K562 (cell line): ENCODE measurements at regions not wholly inside any gene's neighbourhood (a gene's known extent, or its start where the extent isn't known, plus 50 kb on each side); places are given as distances from the start of the nearest gene placed in this dataset.

Experiments used
- ATAC-seq: fragments of 200-7000 bp; cut with Tn5 transposase; 3 replicates; pipeline ENCODE4 v1.9.1; 2020; ENCODE audit warnings: moderate library complexity
- BruUV-seq: library from RNA; stranded (reverse); fragments of 400-500 nt; replicated peaks from 2 replicates; lab custom pipeline; 2021; lab: Mats Ljungman, UMichigan
- CTCF ChIA-PET: fragments of 300-600 bp; formaldehyde crosslinking; extraction: SDS; loops from one replicate; lab custom pipeline; 2021; ENCODE audit warnings: low intra/inter-chr PET ratio; lab: Yijun Ruan, JAX
- POLR2A ChIA-PET: fragments of 300-600, 350-650 bp; sonication (Branson Sonifier 250); formaldehyde crosslinking; extraction: SDS; loops from one replicate; lab custom pipeline; 2021; ENCODE audit warnings: antibody characterized with exemption, inconsistent platforms; lab: Yijun Ruan, JAX
- DNase-seq, 4 experiments: peaks; one replicate each; pipeline versions ENCODE4 v3.0.0 to v3.0.0-alpha.2; 2011 to 2018; ENCODE audit warnings: low spot score in 3 of 4, mixed read lengths in 3 of 4; ENCODE audit errors: extremely low read depth in 1 of 4
- FAIRE-seq: peaks from 2 replicates; lab custom pipeline; 2011; peaks lifted over from hg19 to GRCh38; lab: Jason Lieb, UNC
- H2AFZ ChIP-seq: 2 replicates; pipeline ENCODE4 v1.6.0; 2011; ENCODE audit warnings: low read depth, low read length, control low read depth, inconsistent platforms
- H3K27ac ChIP-seq: fragments of 200-600 bp; 3 replicates; pipeline ENCODE4 v1.8.0; 2011; ENCODE audit warnings: low read depth, mild to moderate bottlenecking, control low read depth, inconsistent platforms, low read length, moderate library complexity, mixed read lengths; ENCODE audit errors: extremely low read depth
- H3K27me3 ChIP-seq, 2 experiments: fragments of 300-600 bp in 1 of 2; 2 replicates in 1 of 2; 3 replicates in 1 of 2; pipeline versions ENCODE4 v1.6.0 to v1.8.0; 2011; ENCODE audit warnings: inconsistent platforms in 2 of 2, low read length in 2 of 2, mild to moderate bottlenecking in 1 of 2, mixed read lengths in 1 of 2, moderate library complexity in 1 of 2; ENCODE audit not compliant: control insufficient read depth in 2 of 2, insufficient read depth in 2 of 2
- H3K36me3 ChIP-seq: fragments of 300-600 bp; 3 replicates; pipeline ENCODE4 v1.8.0; 2011; ENCODE audit warnings: mild to moderate bottlenecking, low read length, inconsistent platforms; ENCODE audit not compliant: control insufficient read depth, insufficient read depth
- H3K4me1 ChIP-seq, 2 experiments: fragments of 200-600 bp in 1 of 2; replicated peaks in 1 of 2; 2 replicates in 1 of 2; 3 replicates in 1 of 2; pipeline versions ENCODE4 v1.5.1 to v1.8.0; 2011; ENCODE audit warnings: inconsistent platforms in 2 of 2, low read length in 2 of 2, mild to moderate bottlenecking in 1 of 2, mixed read lengths in 1 of 2, moderate library complexity in 1 of 2; ENCODE audit not compliant: control insufficient read depth in 2 of 2, insufficient read depth in 2 of 2
- H3K4me2 ChIP-seq: 2 replicates; pipeline ENCODE4 v1.6.1; 2011; ENCODE audit warnings: low read length, control low read depth, inconsistent platforms, mixed read lengths; ENCODE audit not compliant: insufficient read depth
- H3K4me3 ChIP-seq: fragments of 200-600 bp; sonication (generic), shearing (Covaris generic); 2 replicates; pipeline ENCODE4 v1.5.1; 2016; ENCODE audit warnings: control low read depth, inconsistent platforms
- H3K79me2 ChIP-seq: fragments of 200-600 bp; 3 replicates; pipeline ENCODE4 v1.8.0; 2011; ENCODE audit warnings: low read length, inconsistent platforms; ENCODE audit not compliant: control insufficient read depth, insufficient read depth
- H3K9ac ChIP-seq, 2 experiments: 2 replicates each; pipeline versions ENCODE4 v1.6.0 to v1.6.1; 2011; ENCODE audit warnings: low read depth in 2 of 2, low read length in 2 of 2, control low read depth in 1 of 2, inconsistent platforms in 1 of 2, mild to moderate bottlenecking in 1 of 2, mixed read lengths in 1 of 2; ENCODE audit not compliant: insufficient read depth in 1 of 2
- H3K9me1 ChIP-seq: one replicate; pipeline ENCODE4 v1.6.0; 2011; ENCODE audit warnings: inconsistent platforms, mild to moderate bottlenecking, low read length, moderate library complexity; ENCODE audit not compliant: control insufficient read depth, insufficient read depth
- H3K9me3 ChIP-seq: replicated peaks from 2 replicates; pipeline ENCODE4 v1.5.1; 2011; ENCODE audit warnings: low read depth, low read length, inconsistent platforms; ENCODE audit not compliant: control insufficient read depth, insufficient read depth
- H4K20me1 ChIP-seq: replicated peaks from 2 replicates; pipeline ENCODE4 v1.6.1; 2011; ENCODE audit warnings: low read length, inconsistent platforms, mixed read lengths; ENCODE audit not compliant: control insufficient read depth, insufficient read depth
- ARID2 ChIP-seq: fragments of 450-650 bp; IDR thresholded peaks from 2 replicates; pipeline ENCODE4 v1.6.1; 2017; ENCODE audit warnings: antibody characterized with exemption, mild to moderate bottlenecking
- BCOR ChIP-seq: fragments of 450-650 bp; IDR thresholded peaks from 2 replicates; pipeline ENCODE4 v1.6.1; 2016
- DIDO1 ChIP-seq: fragments of 450-650 bp; IDR thresholded peaks from 2 replicates; pipeline ENCODE4 v1.6.1; 2016; ENCODE audit warnings: low read depth, missing biosample characterization, missing genetic modification characterization
- FOSL1 ChIP-seq: fragments of 200-800 bp; sonication (Bioruptor generic); conservative IDR thresholded peaks from 2 replicates; pipeline ENCODE4 v1.6.1; 2016; ENCODE audit warnings: missing genetic modification characterization, missing compliant biosample characterization
- HMGN3 ChIP-seq: IDR thresholded peaks from 2 replicates; pipeline ENCODE4 v1.6.1; 2011; ENCODE audit warnings: borderline replicate concordance, low read depth, mild to moderate bottlenecking, mixed read lengths, low read length; ENCODE audit not compliant: insufficient read length; ENCODE audit errors: extremely low read depth
- JUND ChIP-seq, 2 experiments: IDR thresholded peaks; 2 replicates in 1 of 2; 3 replicates in 1 of 2; pipeline ENCODE4 v1.6.1; 2011; ENCODE audit warnings: borderline replicate concordance in 2 of 2, low read depth in 2 of 2, low read length in 2 of 2, improper control_type of control experiment in 1 of 2, missing biosample characterization in 1 of 2, missing genetic modification characterization in 1 of 2, missing genetic modification reagents in 1 of 2
- LCOR ChIP-seq: sonication (generic); formaldehyde crosslinking; IDR thresholded peaks from 2 replicates; pipeline ENCODE4 v1.8.0; 2022; ENCODE audit warnings: mild to moderate bottlenecking, missing genetic modification reagents
- MAFG ChIP-seq: fragments of 450-650 bp; conservative IDR thresholded peaks from 2 replicates; pipeline ENCODE4 v1.6.1; 2016; ENCODE audit warnings: missing genetic modification characterization, missing compliant biosample characterization
- SMAD1 ChIP-seq: fragments of 150-350 bp; IDR thresholded peaks from 2 replicates; pipeline ENCODE4 v1.6.1; 2014; ENCODE audit warnings: low read length, low read depth; ENCODE audit not compliant: partially characterized antibody
- SMAD4 ChIP-seq: fragments of 250-450 bp; sonication (Bioruptor Pico); conservative IDR thresholded peaks from 2 replicates; pipeline ENCODE4 v1.8.0; 2021; ENCODE audit warnings: inconsistent platforms, mild to moderate bottlenecking, moderate library complexity
- SMARCA5 ChIP-seq: fragments of 450-650 bp; IDR thresholded peaks from 2 replicates; pipeline ENCODE4 v1.6.1; 2016
- SREBF1 ChIP-seq: fragments of 150-350 bp; IDR thresholded peaks from 2 replicates; pipeline ENCODE4 v1.6.1; 2014; ENCODE audit warnings: antibody characterized with exemption, low read depth, low read length, borderline replicate concordance
- TCF7L2 ChIP-seq: fragments of 150-350 bp; IDR thresholded peaks from 2 replicates; pipeline ENCODE4 v1.6.1; 2016; ENCODE audit warnings: low read depth, mild to moderate bottlenecking, low read length, moderate library complexity
- ZNF197 ChIP-seq: fragments of 200-800 bp; sonication (Bioruptor generic); IDR thresholded peaks from 2 replicates; pipeline ENCODE4 v1.6.1; 2016; ENCODE audit warnings: low read depth, missing genetic modification characterization, missing compliant biosample characterization
- WGBS: fragments of 100-300 bp; shearing (Covaris generic); methylation state at CpG from one replicate; pipeline ENCODE4 v1.1.6; 2016; ENCODE audit warnings: low coverage, mixed read lengths; ENCODE audit not compliant: insufficient coverage; ENCODE audit errors: missing lambda C conversion rate; 5-methylcytosine and 5-hydroxymethylcytosine counted together
- in situ Hi-C: fragments of 300-500 bp; cut with MboI; formaldehyde crosslinking; loops from 4 replicates; pipeline ENCODE4 v1.15.0; 2018; ENCODE audit warnings: inconsistent platforms, mixed read lengths
- intact Hi-C: fragments of 100-400 bp; cut with micrococcal nuclease; formaldehyde crosslinking; loops from 2 replicates; pipeline ENCODE4 v1.14.2; 2022

DNA sequence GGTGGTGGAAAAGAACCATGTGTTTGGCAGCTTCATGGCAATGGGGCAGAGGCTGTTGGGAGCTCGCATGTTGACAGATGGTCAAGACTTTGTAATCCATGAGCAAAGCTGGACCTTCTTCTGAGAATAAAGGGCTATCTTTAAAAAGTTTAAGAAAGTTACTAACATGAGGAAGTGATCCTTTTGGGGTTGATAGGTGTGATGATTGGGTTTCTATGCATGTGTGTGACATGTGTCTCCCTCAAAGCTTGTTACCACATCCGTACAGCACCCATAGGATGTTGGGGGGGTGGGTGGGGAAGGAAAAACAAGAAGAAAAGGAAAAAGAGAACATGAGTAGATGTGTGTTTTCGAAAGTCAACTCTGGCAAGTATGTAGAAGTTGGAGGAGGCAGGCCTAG, 123.0 kb upstream of the TLR3 start (continued):
- no peak for TF ChIP-seq SMAD4 (CRISPR knock-in tag)

DNA sequence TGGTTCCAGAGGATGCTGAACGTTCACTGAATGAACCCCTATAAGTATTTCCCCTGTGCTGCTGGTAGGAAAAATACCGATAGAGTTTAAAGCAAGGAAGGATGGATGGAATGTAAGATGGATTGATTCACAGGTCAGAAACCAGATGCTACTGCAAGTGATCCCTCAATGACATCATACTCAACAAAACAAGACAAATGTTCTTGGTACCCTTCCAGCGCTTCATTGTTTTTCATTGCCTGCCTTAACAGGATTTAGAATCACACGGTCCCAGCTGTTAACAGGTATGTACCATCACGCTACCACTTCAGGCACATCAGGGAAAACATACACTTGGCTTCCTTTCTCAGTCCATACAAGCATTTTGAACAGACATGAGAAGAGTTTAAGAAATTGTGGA, 118.1 kb upstream of the TLR3 start:
- FAIRE-seq: no peak

More for the DNA sequence above, 118.1 kb upstream of the TLR3 start:
- no TSS peak for BruUV-seq
- WGBS: 3% methylated on average over 5 of the region's 5 CpGs
- H3K4me2 ChIP-seq: no peak overlapping the region
- H3K27ac ChIP-seq: no peak overlapping the region
- H3K9ac ChIP-seq: no peak overlapping the region
- H2AFZ ChIP-seq: no peak overlapping the region
- DNase-seq (no peak), ATAC-seq (no peak)
- H3K36me3 ChIP-seq: no peaks in the 10 kb centered on the region
- ChIA-PET POLR2A (no interaction called here), CTCF (no interaction called here)
- H4K20me1 ChIP-seq: no peaks in the 10 kb centered on the region
- TF ChIP-seq HMGN3 (no peak), FOSL1 (no peak), ARID2 (no peak), TCF7L2 (no peak), BCOR (no peak), MAFG (tag) (no peak), SMARCA5 (no peak), SMAD1 (no peak), DIDO1 (tag) (no peak), LCOR (no peak), ZNF197 (no peak), SREBF1 (no peak), JUND (IDR thresholded peaks at IDR 0.05; ENCODE audit: borderline replicate concordance, low read depth, low read length) (no peak), JUND (tag; IDR thresholded peaks at IDR 0.05; ENCODE audit: borderline replicate concordance, low read depth, low read length) (no peak)
- intact Hi-C loops (no loop called here), in situ Hi-C loops (no loop called here)
- H3K27me3 ChIP-seq: peaks cover 0 to 5% of the 10 kb centered on the region in 2 experiments; a peak in 3 of 5 replicates
- no peaks in the 10 kb centered on the region for H3K4me1 ChIP-seq
- no peaks in the 10 kb centered on the region for H3K79me2 ChIP-seq
- no peaks in the 10 kb centered on the region for H3K9me1 ChIP-seq
- H3K9me3 ChIP-seq: no peaks in the 10 kb centered on the region
- no peak overlapping the region for H3K4me3 ChIP-seq
